GM19023 (cell line): ENCODE measurements at regions not wholly inside any gene's neighbourhood (a gene's known extent, or its start where the extent isn't known, plus 50 kb on each side); places are given as distances from the start of the nearest gene placed in this dataset.
"Not testable (repeated sequence)": the region's sequence is repeated elsewhere in the genome, so short reads cannot be mapped to it uniquely, and the experiment has no call there.

ENCODE experiments used
- ATAC-seq: cut with Tn5 transposase; IDR thresholded peaks from one replicate; pipeline ENCODE4 v1.9.1; 2021; ENCODE audit warnings: mild to moderate bottlenecking, moderate library complexity; ENCODE audit not compliant: unreplicated experiment

DNA sequence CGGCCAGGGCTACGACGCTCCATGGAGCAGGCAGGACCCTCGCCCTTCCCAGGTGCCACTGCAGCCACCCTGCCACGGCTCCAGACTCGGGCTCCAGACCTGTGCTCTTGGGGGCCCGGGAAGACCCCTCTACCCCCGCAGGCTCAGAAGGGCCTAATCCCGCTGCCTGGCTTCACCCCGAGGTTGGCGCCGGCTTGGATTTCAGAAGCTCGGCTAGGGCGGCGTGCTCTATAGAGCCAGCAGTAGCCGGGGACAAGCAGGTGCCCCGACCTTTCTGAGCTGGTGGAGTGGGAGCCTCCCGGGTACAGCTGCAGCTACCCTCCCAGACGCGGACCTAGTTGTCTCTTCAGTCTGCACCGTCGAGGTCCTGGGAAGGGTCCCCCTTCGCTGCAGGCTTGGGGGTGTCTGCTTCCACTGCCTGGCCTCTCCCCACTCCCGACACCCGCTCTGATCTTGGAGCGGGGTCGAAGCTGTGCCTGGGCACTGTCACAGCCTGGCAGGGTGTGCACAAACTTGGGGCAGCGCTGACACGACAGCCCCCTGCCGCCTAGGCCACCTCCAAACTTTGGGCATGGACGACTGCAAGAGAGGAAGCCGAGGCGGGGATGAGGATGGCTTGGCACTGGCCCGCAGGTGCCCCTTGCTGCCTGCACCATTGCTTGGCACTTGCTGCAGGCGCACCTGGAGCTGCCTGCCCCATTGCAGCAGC is 1366.1 kb upstream of the CDH9 start:
- ATAC-seq: no peak

DNA sequence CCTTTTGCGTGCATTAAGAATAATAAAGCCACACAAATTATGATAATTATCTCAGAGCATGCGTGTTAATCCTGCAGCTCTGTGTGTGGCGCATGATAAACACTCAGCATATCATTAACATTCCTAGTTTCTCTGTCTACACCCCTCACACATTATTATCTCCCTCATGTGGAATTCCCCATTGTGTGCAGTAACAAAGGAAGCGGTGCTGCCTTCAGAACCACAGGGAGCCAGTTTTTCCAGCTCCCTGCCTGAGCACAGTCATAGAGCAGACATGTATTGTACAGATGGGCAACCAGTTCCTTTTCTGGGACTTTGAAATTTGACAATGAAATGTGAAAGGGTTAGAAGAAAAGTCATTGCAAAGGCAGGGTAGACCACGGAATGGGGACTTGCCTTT is 1365.5 kb upstream of the CDH9 start:
- ATAC-seq: no peak

DNA sequence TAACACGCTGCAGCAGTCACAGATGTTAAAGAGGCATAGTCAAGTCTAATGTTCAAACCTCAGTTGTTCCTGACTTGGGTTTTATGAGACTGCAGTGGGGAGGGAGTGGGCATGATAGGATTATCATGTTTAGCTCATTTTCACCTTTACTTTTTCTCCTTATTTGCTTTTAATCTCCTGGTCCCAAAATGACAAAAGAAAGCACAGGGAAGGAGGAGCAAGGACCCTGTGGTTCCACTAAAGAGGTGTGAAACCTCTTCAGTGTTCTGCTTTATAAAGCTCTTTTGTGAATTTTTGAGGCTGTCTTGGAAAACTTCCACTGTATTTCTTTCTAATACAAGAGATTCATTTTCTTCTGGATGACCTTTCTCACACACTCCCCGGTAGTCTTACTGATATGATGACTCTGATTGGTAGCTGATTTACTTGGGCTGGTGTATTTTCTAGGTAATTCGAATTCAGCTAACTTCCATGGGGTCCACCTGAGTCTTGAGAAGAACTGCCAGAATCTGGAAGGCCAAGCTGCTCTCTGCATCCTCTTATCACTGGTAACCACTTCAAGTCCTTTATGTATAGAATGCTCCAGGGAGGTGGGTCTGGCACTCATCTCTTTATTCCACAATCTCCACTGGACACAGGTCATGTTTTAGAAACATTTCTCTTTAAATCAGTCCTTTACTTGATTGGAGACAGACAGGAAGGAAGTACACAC is 1364.4 kb upstream of the CDH9 start:
- no peak for ATAC-seq

DNA sequence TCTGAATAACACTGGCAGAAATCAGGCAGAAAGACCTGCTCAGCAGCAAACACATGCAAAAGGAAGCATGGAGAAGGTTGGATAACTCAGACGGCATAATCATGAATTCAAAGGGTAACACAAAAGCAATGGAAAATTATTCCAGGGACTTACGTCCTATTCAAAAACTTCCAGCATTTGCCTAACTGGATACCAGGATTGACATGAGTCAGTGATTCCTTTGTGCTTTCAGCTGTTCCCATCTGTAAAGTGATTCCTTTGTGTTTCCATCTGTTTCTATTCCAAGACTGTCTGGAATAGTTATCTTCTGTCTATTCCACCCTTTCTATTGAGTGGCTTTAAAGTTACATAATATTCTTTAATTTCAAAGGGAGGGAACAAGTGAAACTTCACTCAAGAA is 1361.7 kb upstream of the CDH9 start:
- ATAC-seq: no peak

DNA sequence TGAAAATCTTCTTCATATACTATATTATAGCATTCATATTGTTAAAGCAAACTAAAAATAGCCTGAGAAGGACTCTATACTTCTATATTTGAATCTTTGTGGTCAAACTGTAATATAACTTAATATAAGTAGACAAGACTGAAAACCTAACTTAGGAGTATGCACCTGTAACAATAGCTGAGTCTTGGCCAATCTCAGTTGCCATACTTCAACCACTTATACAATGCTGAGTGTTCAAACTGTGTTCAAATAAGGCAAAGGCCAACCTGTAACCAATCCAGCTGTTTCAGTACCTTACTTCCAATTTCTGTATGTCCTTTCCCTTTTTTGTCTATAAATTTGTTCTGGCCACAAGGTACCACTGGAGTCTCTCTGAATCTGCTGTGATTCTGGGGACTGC is 1360.8 kb upstream of the CDH9 start:
- ATAC-seq: no peak

DNA sequence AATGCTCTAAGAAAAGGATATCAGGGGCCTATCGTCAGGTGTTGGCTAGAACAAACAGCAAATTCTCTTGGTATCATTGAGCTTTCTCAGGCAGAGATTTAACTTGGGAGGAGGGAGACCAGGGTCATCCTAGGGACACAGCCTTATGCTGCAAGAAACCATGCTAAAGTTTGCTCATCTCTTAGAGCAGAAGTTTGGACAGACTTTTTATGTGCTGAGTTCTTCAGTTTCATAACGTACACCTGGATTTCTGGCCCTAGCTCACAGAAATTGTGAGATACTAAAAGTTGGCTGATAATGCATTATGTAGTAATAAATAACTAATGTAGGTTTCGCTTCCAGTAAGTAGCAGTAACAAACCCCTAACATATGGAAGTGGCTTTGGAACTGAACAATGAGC is 1359.8 kb upstream of the CDH9 start:
- ATAC-seq: no peak

DNA sequence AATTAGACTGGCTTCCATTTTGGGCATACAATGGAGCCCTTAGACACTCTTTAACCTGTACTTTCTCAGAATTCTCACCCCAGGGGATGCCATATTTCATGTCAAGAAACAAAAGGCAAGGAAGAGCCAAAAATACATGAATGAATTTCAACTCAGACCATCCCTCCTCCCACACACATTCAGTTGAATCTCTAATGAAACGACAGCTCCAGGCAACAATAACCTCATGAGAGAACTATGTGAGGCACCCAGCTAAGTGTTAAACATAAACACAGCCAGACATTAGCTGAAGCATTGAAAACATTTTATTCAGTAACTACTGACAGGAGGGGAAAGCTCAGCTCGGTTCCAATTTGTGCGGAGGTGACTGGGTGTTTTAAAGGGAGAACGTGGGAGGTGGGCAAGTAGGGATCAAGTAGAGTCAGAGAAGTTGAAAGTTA is 1359.1 kb upstream of the CDH9 start:
- no peak for ATAC-seq

DNA sequence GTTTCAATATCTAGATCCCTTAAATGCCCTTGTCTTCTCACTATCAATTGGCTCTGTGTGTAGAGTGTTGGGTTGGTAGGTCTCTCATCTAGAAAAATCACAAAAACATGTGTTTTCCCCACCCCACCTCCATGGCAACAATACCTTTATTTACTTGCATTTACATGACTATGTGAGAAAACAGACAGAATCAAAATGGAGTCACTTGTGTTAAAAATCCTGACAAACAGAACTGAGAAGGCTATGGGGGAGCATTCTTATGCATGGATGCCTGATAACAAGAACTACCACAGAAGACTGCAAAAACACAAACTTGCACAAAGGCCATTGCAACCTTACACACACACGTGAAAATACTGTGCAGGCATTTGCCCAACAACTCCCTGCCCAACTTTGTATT is 1352.9 kb upstream of the CDH9 start:
- ATAC-seq: no peak

DNA sequence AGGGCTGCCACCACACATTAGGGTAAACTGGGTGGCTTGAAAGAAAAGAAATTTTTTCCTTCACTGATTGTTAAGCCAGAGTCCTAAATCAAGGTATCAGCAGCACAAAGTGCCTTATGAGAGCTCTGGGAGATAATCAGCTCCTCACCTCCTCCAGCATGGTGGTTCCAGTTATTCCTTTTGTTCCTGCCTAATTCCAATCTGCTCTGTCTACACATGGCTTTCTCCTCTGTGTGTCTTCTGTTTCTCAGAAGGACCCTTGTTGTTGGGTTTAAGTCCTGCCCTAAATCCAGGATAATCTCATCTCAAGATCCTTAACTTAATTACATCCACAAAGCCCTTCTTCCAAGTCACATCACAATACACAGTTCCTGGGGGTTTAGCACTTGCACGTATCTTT is 1352.0 kb upstream of the CDH9 start:
- no peak for ATAC-seq

DNA sequence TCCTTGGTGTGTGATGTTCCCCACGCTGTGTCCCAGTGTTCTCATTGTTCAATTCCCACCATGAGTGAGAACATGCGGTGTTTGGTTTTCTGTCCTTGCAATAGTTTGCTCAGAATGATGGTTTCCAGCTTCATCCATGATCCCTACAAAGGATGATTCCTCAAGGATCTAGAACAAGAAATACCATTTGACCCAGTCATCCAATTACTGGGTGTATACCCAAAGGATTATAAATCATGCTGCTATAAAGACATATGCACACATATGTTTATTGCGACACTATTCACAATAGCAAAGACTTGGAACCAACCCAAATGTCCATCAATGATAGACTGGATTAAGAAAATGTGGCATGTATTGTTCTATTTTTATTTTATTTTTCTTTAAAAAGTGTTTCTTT is 1351.3 kb upstream of the CDH9 start:
- ATAC-seq: not testable (repeated sequence)

DNA sequence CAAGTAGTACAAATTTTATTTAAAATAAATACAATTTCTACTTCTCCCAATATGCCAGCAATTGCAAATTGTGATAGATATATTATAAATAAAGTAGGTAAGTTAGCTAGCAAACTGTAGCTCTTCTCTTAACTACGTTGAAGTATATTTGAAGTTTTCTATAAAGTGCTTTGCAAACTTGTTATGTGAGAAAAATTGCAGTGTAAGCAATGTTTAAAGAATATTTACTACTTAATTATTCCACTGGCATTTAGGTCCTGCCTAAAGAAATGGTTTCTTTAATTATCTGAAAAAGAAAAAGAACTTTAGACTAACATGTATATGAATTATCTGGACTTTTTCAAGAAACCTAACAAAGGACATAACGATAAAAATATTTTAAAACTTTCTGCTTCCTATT is 1350.0 kb upstream of the CDH9 start:
- ATAC-seq: no peak

DNA sequence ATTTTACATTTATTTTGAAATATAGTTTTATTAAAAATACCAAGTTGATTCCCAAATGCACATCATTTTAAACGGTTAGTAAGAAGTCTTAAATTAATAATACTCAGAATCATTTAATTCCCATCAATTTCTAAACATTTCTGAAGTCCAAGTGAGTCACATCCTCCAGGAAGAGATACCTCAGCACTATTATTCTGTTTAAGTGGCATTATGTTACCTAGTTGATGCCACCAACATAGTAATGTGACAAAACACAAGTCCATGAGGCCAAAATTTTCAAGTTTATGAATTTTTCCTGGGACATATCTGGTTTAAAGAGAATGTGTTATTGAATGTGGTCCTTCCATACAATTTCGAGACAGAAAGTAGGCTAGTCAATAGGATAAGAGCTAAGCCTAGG is 1348.3 kb upstream of the CDH9 start:
- no peak for ATAC-seq

DNA sequence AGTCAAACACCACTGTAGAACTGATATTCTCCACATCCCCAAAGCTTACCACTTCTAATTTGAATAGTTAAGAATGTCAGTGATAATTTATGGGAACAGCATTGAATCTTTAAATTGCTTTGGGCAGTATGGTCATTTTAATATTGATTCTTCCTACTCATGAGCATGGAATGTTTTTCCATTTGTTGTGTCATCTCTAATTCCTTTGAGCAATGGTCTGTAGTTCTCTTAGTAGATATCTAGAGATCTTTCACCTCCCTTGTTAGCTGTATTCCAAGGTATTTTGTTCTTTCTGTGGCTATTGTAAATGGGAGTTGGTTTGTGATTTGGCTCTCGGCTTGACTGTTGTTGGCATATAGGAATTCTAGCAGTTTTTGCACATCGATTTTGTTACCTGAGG is 1341.8 kb upstream of the CDH9 start:
- ATAC-seq: no peak

DNA sequence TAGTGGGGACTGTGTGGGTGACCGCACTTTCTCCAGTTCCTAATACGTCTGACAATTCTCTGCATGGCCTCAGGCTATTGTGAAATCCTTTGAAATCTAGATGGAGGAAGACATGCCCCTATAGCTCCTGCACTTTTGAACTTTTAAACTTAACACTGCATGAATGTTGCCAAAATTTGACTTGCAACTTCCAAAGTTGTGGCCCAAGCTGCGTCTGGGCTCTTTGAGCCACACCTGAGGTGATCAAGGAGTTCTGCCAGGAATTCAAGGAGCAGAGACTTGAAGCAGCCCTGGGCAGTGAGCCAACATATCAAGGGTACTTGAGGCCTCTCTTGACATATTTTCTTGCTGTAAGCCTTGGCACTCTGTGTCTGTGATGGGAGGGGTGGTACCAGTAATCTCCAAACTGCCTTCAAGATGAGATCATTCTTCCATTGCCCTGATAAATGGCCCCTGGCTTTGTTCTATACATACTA is 1336.1 kb upstream of the CDH9 start:
- ATAC-seq: no peak

DNA sequence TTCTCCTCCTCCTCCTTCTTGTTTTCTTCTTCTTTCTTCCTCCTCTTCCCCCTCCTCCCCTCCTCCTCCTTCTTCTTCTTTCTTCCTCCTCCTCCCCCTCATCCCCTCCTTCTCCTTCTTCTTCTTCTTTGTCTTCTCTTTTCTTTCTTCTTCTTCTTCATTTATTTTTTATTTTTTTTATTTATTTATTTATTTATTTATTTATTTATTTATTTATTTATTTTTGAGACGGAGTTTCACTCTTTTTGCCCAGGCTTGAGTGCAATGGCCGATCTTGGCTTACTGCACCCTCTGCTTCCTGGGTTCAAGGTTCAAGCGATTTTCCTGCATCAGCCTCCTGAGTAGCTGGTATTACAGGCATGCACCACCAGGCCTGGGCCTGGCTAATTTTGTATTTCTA is 1332.5 kb upstream of the CDH9 start:
- ATAC-seq: no peak

DNA sequence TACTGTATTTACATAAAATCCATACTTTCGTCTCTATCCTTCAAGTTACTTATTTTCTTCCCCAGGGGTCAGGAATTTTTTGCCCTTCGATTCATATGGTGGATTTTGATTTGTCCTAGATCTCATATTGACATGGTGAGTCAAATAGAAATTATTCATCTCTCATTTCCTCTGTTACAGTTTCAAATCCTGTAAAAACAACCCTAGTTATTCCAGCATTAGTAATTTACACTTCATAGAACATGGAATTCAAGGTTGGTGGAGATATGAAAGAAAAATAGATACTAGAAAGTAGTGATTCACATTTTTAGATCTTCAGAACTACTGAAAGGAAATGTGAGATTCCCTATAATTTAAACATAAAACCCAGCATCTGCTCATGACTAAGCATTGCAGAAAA is 1331.0 kb upstream of the CDH9 start:
- ATAC-seq: no peak

DNA sequence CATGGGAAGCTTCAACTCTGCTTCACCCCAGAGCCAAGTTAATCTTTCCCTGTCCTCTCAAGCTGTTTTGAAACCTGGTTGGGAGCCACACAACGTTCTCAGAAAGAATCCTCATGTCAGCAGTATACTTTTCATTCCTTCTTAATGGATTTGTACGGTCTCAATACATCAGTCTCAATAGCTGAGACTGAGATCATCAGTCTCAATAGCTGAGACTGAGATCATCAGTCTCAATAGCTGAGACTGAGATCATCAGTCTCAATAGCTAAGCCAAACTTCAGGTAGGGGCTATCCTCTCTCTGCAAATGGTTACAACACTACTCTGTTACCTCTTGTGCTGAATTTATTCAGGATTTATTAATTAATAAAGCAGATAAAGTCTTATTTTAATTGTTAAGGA is 1317.4 kb upstream of the CDH9 start:
- ATAC-seq: no peak

DNA sequence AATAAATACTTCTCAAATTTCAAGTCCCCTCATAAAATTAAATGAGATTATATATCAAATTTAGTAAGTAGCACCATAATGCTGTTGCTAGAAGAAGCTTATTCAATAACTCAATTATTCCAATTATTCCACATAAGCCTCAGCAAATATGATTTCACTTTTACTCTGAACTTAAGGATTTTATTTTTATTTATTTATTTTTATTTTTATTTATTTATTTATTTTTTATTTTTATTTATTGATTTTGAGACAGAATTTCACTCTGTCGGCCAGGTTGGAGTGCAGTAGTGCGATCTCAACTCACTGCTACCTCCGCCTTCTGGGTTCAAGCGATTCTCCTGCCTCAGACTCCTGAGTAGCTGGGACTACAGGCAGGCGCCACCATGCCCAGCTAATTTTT is 1308.3 kb upstream of the CDH9 start:
- ATAC-seq: no peak

DNA sequence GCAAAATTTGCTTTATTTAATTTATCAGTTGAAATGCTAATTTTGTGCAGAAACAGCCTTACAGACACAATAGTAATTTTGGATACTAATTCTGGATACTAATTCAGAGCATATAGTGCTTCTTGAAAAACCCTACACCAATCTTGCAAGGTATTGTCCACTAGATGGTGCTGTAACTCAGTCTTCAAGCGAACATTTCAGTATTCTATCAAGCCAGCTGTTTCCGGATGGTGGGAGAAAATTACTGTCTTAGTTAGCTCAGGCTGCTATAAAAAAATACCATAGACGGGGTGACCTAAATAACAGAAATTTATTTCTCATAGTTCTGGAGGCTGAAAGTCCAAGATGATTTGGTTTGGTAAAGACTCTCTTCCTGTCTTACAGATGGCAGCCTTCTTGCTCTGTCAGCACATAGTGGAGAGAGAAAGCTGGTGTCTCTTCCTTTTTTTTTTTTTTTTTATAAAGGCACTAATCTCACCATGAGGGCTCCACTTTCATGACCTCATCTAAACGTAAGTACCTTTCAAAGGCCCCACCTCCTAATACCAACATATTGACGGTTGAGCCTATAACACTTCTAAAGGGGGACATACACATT is 1306.5 kb upstream of the CDH9 start:
- ATAC-seq: no peak

DNA sequence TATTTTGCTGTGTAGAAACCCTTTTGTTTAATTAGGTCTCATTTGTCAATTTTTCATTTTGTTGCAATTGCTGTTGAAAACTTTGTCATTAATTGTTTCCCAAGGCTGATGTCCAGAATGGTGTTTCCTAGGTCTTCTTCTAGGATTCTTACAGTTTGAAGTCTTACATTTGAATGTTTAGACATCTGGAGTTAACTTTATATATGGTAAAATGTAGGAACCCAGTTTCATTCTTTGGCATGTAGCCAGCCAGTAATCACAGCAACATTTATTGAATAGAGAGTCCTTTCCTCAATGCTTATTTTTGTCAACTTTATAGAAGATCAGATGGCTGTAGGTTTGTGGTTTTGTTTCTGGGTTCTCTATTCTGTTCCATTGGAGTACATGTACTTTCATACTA is 1290.8 kb upstream of the CDH9 start:
- no peak for ATAC-seq

DNA sequence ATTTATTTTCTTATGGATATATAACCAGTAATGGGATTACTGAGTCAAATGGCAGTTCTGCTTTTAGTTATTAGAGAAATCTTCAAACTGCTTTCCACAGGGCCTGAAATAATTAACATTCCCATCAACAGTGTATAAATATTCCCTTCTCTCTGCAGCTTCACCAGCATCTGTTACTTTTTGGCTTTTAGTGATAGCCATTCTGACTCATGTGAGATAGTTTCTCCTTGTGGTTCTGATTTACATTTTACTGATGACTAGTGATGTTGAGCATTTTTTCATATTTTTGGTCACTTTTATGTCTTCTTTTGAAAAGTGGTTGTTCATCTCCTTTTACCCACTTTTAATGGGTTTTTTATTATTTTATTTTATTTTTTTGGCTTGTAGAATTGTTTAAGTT is 1290.3 kb upstream of the CDH9 start:
- no peak for ATAC-seq

DNA sequence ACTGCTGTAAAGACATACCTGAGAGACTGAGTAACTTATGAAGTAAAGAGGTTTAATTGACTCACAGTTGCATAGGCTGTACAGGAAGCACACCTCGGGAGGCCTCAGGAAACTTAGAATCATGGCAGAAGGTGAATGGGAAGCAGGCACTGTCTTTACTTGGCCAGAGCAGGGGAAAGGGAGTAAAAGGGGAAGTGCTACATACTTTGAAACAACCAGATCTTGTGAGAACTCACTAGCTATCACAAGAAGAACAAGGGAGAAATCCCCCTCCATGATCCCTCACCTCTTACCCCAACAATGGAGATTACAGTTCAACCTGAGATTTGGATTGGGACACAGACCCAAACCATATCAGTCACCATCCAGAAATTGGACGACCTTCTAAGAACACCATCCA is 1285.8 kb upstream of the CDH9 start:
- ATAC-seq: no peak
